Kidney glomerular epithelial cell (primary cell): ENCODE measurements at regions not wholly inside any gene's neighbourhood (a gene's known extent, or its start where the extent isn't known, plus 50 kb on each side); places are given as distances from the start of the nearest gene placed in this dataset.
"Not testable (repeated sequence)": the region's sequence is repeated elsewhere in the genome, so short reads cannot be mapped to it uniquely, and the experiment has no call there.

Source experiments
- DNase-seq: peaks from one replicate; lab custom pipeline; 2025; lab: John Stamatoyannopoulos, UW

GRCh38 chr9:117775591-117775990 is 71.4 kb downstream of the TLR4 start:
- no peak for DNase-seq

GRCh38 chr9:117777823-117778222 is 73.6 kb downstream of the TLR4 start:
- no peak for DNase-seq

- DNase-seq = no peak
Measured at GRCh38 chr9:117779760-117780159, 75.6 kb downstream of the TLR4 start.

GRCh38 chr9:117782931-117783788 is 79.0 kb downstream of the TLR4 start:
- DNase-seq = peak; percentile 91

GRCh38 chr9:117783828-117784227 is 79.6 kb downstream of the TLR4 start:
- no peak for DNase-seq

- DNase-seq = no peak
Measured at GRCh38 chr9:117784996-117785395, 80.8 kb downstream of the TLR4 start.

- DNase-seq = no peak
Measured at GRCh38 chr9:117787746-117788145, 83.5 kb downstream of the TLR4 start.

- no peak for DNase-seq
Measured at GRCh38 chr9:117795271-117795670, 91.1 kb downstream of the TLR4 start.

- no peak for DNase-seq
Measured at GRCh38 chr9:117796681-117797080, 92.5 kb downstream of the TLR4 start.

- no peak for DNase-seq
Measured at GRCh38 chr9:117800389-117800788, 96.2 kb downstream of the TLR4 start.

- DNase-seq = no peak
Measured at GRCh38 chr9:117809751-117810150, 105.5 kb downstream of the TLR4 start.

GRCh38 chr9:117815315-117815714 is 111.1 kb downstream of the TLR4 start:
- no peak for DNase-seq

- no peak for DNase-seq
Measured at GRCh38 chr9:117815948-117816347, 111.7 kb downstream of the TLR4 start.

- no peak for DNase-seq
Measured at GRCh38 chr9:117821954-117822353, 117.8 kb downstream of the TLR4 start.

- DNase-seq = no peak
Measured at GRCh38 chr9:117823576-117823975, 119.4 kb downstream of the TLR4 start.

GRCh38 chr9:117825609-117826347 is 121.6 kb downstream of the TLR4 start:
- no peak for DNase-seq

GRCh38 chr9:117826837-117827236 is 122.6 kb downstream of the TLR4 start:
- DNase-seq = no peak

- no peak for DNase-seq
Measured at GRCh38 chr9:117827456-117827855, 123.3 kb downstream of the TLR4 start.

GRCh38 chr9:117828466-117828865 is 124.3 kb downstream of the TLR4 start:
- peak; percentile 70 for DNase-seq

- no peak for DNase-seq
Measured at GRCh38 chr9:117835798-117836197, 131.6 kb downstream of the TLR4 start.

- no peak for DNase-seq
Measured at GRCh38 chr9:117839862-117840261, 135.7 kb downstream of the TLR4 start.

GRCh38 chr9:117851836-117852461 is 147.7 kb downstream of the TLR4 start:
- not testable (repeated sequence) for DNase-seq

- DNase-seq = no peak
Measured at GRCh38 chr9:117858561-117858960, 154.4 kb downstream of the TLR4 start.
